Thyroid gland (tissue), 4 donors: ENCODE measurements at regions not wholly inside any gene's neighbourhood (a gene's known extent, or its start where the extent isn't known, plus 50 kb on each side); places are given as distances from the start of the nearest gene placed in this dataset.

Source experiments
- POLR2A ChIP-seq, 2 donors: fragments of 450-650 bp; IDR thresholded peaks; one replicate each; pipeline ENCODE4 v1.6.1; 2017; ENCODE audit warnings: antibody characterized with exemption in 2 of 2, mild to moderate bottlenecking in 2 of 2, moderate library complexity in 1 of 2
- TF ChIP-seq, protein P1 (sequence below), 6 experiments: fragments of 200-600 bp in 3 of 6; fragments of 450-650 bp in 3 of 6; sonication (generic) in 3 of 6; IDR thresholded peaks; one replicate each; pipeline ENCODE4 v1.5.1; 2016 to 2019; ENCODE audit warnings: antibody characterized with exemption in 6 of 6, mild to moderate bottlenecking in 2 of 6, inconsistent platforms in 1 of 6, moderate library complexity in 1 of 6

GRCh38 chr10:33862536-33863105, 528.2 kb upstream of the NRP1 start:
- no peak for TF ChIP-seq POLR2A (IDR thresholded peaks at IDR 0.05)
- TF ChIP-seq, protein P1, sequence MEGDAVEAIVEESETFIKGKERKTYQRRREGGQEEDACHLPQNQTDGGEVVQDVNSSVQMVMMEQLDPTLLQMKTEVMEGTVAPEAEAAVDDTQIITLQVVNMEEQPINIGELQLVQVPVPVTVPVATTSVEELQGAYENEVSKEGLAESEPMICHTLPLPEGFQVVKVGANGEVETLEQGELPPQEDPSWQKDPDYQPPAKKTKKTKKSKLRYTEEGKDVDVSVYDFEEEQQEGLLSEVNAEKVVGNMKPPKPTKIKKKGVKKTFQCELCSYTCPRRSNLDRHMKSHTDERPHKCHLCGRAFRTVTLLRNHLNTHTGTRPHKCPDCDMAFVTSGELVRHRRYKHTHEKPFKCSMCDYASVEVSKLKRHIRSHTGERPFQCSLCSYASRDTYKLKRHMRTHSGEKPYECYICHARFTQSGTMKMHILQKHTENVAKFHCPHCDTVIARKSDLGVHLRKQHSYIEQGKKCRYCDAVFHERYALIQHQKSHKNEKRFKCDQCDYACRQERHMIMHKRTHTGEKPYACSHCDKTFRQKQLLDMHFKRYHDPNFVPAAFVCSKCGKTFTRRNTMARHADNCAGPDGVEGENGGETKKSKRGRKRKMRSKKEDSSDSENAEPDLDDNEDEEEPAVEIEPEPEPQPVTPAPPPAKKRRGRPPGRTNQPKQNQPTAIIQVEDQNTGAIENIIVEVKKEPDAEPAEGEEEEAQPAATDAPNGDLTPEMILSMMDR (IDR thresholded peaks at IDR 0.05), result no peak
